SK-N-MC (cell line): ENCODE measurements at regions not wholly inside any gene's neighbourhood (a gene's known extent, or its start where the extent isn't known, plus 50 kb on each side); places are given as distances from the start of the nearest gene placed in this dataset.

Experiments
- DNase-seq: peaks from one replicate; pipeline ENCODE4 v3.0.0-alpha.2; 2011; ENCODE audit warnings: low read depth, low spot score
- H3K27ac ChIP-seq: fragments of 200-600 bp; sonication (generic); 2 replicates; pipeline ENCODE4 v1.5.1; 2016; ENCODE audit warnings: mixed run types
- H3K36me3 ChIP-seq: fragments of 200-600 bp; sonication (generic); 2 replicates; pipeline ENCODE4 v1.6.1; 2017; ENCODE audit warnings: antibody characterized with exemption, low read length, mixed read lengths; ENCODE audit not compliant: insufficient read depth
- H3K4me3 ChIP-seq: fragments of 200-600 bp; sonication (generic); 2 replicates; pipeline ENCODE4 v1.5.1; 2016
- H3K9ac ChIP-seq: fragments of 200-600 bp; sonication (generic); 2 replicates; pipeline ENCODE4 v1.8.0; 2017; ENCODE audit warnings: mixed run types, mixed read lengths; ENCODE audit not compliant: insufficient read length
- H3K9me3 ChIP-seq: fragments of 200-600 bp; sonication (generic); 2 replicates; pipeline ENCODE4 v1.6.1; 2017; ENCODE audit warnings: low read depth, mild to moderate bottlenecking, antibody characterized with exemption, low read length, moderate library complexity, mixed read lengths
- EZH2 ChIP-seq: fragments of 200-600 bp; sonication (generic); IDR thresholded peaks from one replicate; pipeline ENCODE4 v1.6.1; 2017; ENCODE audit warnings: antibody characterized with exemption
- FOXP2 ChIP-seq: optimal IDR thresholded peaks from 2 replicates; pipeline ENCODE3; 2011; ENCODE audit warnings: mild to moderate bottlenecking, moderate library complexity; ENCODE audit not compliant: insufficient read depth; ENCODE audit errors: extremely low read length, control extremely low read depth
- POLR2AphosphoS5 ChIP-seq: IDR thresholded peaks from 2 replicates; pipeline ENCODE4 v1.6.1; 2012; ENCODE audit warnings: mild to moderate bottlenecking, low read depth, low read length, borderline replicate concordance

- H3K36me3 ChIP-seq, result no peaks in the 10 kb centered on the region
- H3K9me3 ChIP-seq, result no peaks in the 10 kb centered on the region
- H3K4me3 ChIP-seq, result no peak overlapping the region
- TF ChIP-seq EZH2, result no peak
- no peak for TF ChIP-seq POLR2AphosphoS5
- no peak for TF ChIP-seq FOXP2
- no peak overlapping the region for H3K27ac ChIP-seq
- DNase-seq, result no peak
- H3K9ac ChIP-seq, result no peak overlapping the region
These were observed 442.8 kb downstream of the SETD4 start for GRCh38 chr21:35617491-35617890.

GRCh38 chr21:35616090-35616489 is 444.2 kb downstream of the SETD4 start:
- no peak for TF ChIP-seq EZH2
- TF ChIP-seq FOXP2, result no peak
- TF ChIP-seq POLR2AphosphoS5, result no peak
- no peaks in the 10 kb centered on the region for H3K9me3 ChIP-seq
- H3K9ac ChIP-seq, result no peak overlapping the region
- H3K36me3 ChIP-seq, result no peaks in the 10 kb centered on the region
- no peak overlapping the region for H3K4me3 ChIP-seq
- DNase-seq, result no peak
- H3K27ac ChIP-seq, result no peak overlapping the region

GRCh38 chr21:35615325-35615724 is 445.0 kb downstream of the SETD4 start:
- Histone ChIP-seq H3K36me3 (no peaks in the 10 kb centered on the region), H3K9me3 (no peaks in the 10 kb centered on the region), H3K9ac (no peak overlapping the region), H3K27ac (no peak overlapping the region), H3K4me3 (no peak overlapping the region)
- TF ChIP-seq FOXP2, result no peak
- no peak for TF ChIP-seq EZH2
- no peak for TF ChIP-seq POLR2AphosphoS5
- no peak for DNase-seq

GRCh38 chr21:35614396-35614921 is 445.9 kb downstream of the SETD4 start:
- no peak for DNase-seq
- Histone ChIP-seq H3K9ac (no peak overlapping the region), H3K4me3 (no peak overlapping the region), H3K36me3 (no peaks in the 10 kb centered on the region), H3K27ac (no peak overlapping the region), H3K9me3 (no peaks in the 10 kb centered on the region)
- TF ChIP-seq EZH2, result no peak
- no peak for TF ChIP-seq POLR2AphosphoS5
- TF ChIP-seq FOXP2, result no peak

- Histone ChIP-seq H3K9ac (no peak overlapping the region), H3K4me3 (no peak overlapping the region), H3K9me3 (no peaks in the 10 kb centered on the region), H3K27ac (no peak overlapping the region), H3K36me3 (no peaks in the 10 kb centered on the region)
- TF ChIP-seq POLR2AphosphoS5, result no peak
- no peak for TF ChIP-seq FOXP2
- TF ChIP-seq EZH2, result no peak
- no peak for DNase-seq
These were observed 448.6 kb downstream of the SETD4 start for GRCh38 chr21:35611708-35612132.

GRCh38 chr21:35609263-35609662 is 451.1 kb downstream of the SETD4 start:
- H3K36me3 ChIP-seq, result no peaks in the 10 kb centered on the region
- no peak for DNase-seq
- TF ChIP-seq FOXP2, result no peak
- no peak for TF ChIP-seq POLR2AphosphoS5
- no peak for TF ChIP-seq EZH2
- H3K9me3 ChIP-seq, result no peaks in the 10 kb centered on the region
- no peak overlapping the region for H3K27ac ChIP-seq
- no peak overlapping the region for H3K4me3 ChIP-seq
- H3K9ac ChIP-seq, result no peak overlapping the region

- Histone ChIP-seq H3K27ac (no peak overlapping the region), H3K36me3 (no peaks in the 10 kb centered on the region), H3K9me3 (no peaks in the 10 kb centered on the region), H3K4me3 (no peak overlapping the region), H3K9ac (no peak overlapping the region)
- no peak for DNase-seq
- TF ChIP-seq POLR2AphosphoS5 (no peak), FOXP2 (no peak), EZH2 (no peak)
These were observed 452.9 kb downstream of the SETD4 start for GRCh38 chr21:35607406-35607805.

GRCh38 chr21:35606578-35606977 is 453.7 kb downstream of the SETD4 start:
- TF ChIP-seq EZH2, result no peak
- TF ChIP-seq POLR2AphosphoS5, result no peak
- TF ChIP-seq FOXP2, result no peak
- no peaks in the 10 kb centered on the region for H3K9me3 ChIP-seq
- no peak overlapping the region for H3K4me3 ChIP-seq
- no peak overlapping the region for H3K27ac ChIP-seq
- no peak for DNase-seq
- H3K9ac ChIP-seq, result no peak overlapping the region
- no peaks in the 10 kb centered on the region for H3K36me3 ChIP-seq

- H3K9ac ChIP-seq, result no peak overlapping the region
- no peaks in the 10 kb centered on the region for H3K36me3 ChIP-seq
These were observed 454.2 kb downstream of the SETD4 start for GRCh38 chr21:35606146-35606545.

More at GRCh38 chr21:35606146-35606545, 454.2 kb downstream of the SETD4 start:
- no peak for DNase-seq
- Histone ChIP-seq H3K9me3 (no peaks in the 10 kb centered on the region), H3K27ac (no peak overlapping the region), H3K4me3 (no peak overlapping the region)
- no peak for TF ChIP-seq POLR2AphosphoS5
- no peak for TF ChIP-seq FOXP2
- no peak for TF ChIP-seq EZH2
